GM12864 (cell line): ENCODE measurements at regions not wholly inside any gene's neighbourhood (a gene's known extent, or its start where the extent isn't known, plus 50 kb on each side); places are given as distances from the start of the nearest gene placed in this dataset.

Experiments
- DNase-seq: peaks from one replicate; pipeline ENCODE4 v3.0.0-alpha.2; 2011; ENCODE audit warnings: low read depth
- H3K4me3 ChIP-seq: 2 replicates; pipeline ENCODE4 v1.5.1; 2011; ENCODE audit warnings: mild to moderate bottlenecking, low read depth, low read length, control low read depth
- TF ChIP-seq, protein P1 (sequence below): IDR thresholded peaks from 2 replicates; pipeline ENCODE4 v1.5.1; 2011; ENCODE audit warnings: low read depth, mild to moderate bottlenecking, moderate library complexity, low read length, control low read depth, inconsistent platforms; ENCODE audit errors: missing control alignments

DNA sequence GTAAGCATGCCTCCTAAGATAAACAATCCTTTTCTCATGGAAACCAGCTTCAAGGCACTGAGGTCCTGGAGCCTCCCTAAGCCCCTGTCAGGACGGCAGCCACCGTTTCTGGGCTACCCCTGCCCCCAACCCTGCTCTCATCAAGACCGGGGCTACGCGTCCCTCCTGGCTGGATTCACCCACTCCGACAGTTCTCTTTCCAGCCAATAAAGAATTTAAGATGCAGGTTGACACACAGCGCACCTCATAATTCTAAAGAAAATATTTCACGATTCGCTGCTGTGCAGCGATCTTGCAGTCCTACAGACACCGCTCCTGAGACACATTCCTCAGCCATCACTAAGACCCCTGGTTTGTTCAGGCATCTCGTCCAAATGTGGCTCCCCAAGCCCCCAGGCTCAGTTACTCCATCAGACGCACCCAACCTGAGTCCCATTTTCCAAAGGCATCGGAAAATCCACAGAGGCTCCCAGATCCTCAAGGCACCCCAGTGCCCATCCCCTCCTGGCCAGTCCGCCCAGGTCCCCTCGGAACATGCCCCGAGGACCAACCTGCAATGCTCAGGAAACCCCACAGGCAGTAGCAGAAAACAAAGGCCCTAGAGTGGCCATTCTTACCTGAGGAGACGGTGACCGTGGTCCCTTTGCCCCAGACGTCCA is 336.3 kb downstream of the TMEM121 start:
- peak overlapping the region; percentile 99 for H3K4me3 ChIP-seq
- TF ChIP-seq, protein P1, sequence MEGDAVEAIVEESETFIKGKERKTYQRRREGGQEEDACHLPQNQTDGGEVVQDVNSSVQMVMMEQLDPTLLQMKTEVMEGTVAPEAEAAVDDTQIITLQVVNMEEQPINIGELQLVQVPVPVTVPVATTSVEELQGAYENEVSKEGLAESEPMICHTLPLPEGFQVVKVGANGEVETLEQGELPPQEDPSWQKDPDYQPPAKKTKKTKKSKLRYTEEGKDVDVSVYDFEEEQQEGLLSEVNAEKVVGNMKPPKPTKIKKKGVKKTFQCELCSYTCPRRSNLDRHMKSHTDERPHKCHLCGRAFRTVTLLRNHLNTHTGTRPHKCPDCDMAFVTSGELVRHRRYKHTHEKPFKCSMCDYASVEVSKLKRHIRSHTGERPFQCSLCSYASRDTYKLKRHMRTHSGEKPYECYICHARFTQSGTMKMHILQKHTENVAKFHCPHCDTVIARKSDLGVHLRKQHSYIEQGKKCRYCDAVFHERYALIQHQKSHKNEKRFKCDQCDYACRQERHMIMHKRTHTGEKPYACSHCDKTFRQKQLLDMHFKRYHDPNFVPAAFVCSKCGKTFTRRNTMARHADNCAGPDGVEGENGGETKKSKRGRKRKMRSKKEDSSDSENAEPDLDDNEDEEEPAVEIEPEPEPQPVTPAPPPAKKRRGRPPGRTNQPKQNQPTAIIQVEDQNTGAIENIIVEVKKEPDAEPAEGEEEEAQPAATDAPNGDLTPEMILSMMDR = no peak
- no peak for DNase-seq

DNA sequence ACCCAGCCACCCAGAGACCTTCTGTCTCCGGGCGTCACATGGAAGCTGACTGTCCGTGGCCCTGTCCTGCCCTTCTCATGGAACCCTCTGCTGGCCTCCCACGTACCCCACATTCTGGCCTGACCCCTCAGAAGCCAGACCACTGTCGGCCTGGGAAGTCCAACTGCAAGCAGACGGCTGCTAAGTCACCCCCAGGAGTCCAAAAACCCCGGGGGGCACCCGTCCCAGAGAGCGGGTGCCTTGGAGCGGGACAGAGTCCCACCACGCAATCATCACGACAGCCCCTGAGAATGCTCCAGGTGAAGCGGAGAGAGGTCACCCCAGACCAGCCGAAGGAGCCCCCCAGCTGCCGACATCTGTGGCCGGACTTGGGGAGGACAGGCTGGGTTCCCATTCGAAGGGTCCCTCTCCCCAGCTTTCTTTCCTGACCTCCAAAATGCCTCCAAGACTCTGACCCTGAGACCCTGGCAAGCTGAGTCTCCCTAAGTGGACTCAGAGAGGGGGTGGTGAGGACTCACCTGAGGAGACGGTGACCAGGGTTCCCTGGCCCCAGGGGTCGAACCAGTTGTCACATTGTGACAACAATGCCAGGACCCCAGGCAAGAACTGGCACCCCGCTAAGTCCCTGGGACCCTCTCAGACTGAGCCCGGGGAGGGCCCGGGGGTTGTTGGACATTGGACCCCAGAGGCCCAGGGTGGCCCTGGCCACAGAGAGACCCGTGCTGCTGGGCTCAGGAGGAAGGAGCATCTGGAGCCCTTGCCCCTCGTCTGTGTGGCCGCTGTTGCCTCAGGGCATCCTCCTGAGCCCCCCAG is 337.1 kb downstream of the TMEM121 start:
- TF ChIP-seq, protein P1 = no peak
- peak overlapping the region; percentile 99 for H3K4me3 ChIP-seq
- no peak for DNase-seq

DNA sequence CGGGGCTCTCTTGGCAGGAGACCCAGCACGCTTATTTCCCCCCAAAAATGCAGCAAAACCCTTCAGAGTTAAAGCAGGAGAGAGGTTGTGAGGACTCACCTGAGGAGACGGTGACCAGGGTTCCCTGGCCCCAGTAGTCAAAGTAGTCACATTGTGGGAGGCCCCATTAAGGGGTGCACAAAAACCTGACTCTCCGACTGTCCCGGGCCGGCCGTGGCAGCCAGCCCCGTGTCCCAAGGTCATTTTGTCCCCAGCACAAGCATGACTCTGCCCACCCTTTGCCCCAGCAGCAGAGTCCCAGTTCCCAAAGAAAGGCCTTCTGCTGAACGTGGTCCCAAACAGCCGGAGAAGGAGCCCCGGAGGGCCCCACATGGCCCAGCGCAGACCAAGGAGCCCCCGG is 337.7 kb downstream of the TMEM121 start:
- DNase-seq = no peak
- TF ChIP-seq, protein P1 = no peak
- no peak overlapping the region; the same call in 1 of the 2 replicates for H3K4me3 ChIP-seq

DNA sequence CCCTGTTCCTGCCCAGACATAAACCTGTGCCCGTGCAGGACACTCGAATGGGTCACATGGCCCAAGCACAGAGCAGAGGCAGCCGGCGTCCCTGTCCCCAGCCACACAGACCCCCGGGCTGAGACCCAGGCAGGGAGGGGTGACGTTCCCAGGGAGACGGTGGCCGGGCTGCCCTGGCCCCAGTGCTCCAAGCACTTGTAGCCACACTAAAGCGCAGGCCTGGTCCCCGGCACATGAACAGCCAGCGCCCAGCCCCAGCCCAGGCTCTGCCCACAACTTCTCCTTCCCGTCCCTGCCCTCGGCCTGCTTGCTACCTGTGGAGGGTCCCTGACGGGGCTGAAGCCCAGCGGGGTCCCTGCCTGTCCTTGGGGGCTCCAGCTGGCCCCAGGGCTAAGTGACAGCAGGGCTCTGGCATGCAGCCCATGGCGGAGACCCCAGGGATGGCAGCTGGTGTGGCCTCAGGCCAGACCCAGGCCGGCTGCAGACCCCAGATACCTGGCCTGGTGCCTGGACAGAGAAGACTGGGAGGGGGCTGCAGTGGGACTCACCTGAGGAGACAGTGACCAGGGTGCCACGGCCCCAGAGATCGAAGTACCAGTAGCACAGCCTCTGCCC is 338.4 kb downstream of the TMEM121 start:
- no peak overlapping the region for H3K4me3 ChIP-seq
- TF ChIP-seq, protein P1 = no peak
- DNase-seq = no peak

DNA sequence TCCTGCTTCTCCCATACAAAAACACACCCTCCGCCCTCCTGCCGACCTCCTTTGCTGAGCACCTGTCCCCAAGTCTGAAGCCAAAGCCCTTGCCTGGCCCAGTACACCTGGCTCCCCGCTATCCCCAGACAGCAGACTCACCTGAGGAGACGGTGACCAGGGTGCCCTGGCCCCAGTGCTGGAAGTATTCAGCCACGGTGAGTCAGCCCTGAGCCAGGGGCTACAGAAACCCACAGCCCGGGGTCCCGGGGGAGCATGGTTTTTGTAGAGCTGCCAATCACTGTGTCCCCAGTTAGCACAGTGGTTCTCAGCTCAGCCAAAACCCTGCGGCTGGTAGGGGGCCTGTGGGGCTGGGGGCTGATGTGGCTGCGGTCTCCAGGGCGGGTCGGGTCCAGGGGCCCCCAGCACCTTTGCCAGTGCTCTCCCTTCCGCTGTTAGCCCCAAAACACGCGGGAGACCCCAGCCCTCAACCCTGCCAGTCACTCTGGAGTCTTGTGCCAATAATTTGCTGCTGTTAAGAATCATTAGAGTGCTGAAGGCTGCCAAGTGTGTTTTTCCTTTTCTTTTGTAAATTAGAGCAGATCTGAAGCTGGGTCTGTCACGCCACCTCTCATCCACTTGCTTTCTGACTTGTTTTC is 339.0 kb downstream of the TMEM121 start:
- TF ChIP-seq, protein P1 = no peak
- no peak overlapping the region for H3K4me3 ChIP-seq
- no peak for DNase-seq

DNA sequence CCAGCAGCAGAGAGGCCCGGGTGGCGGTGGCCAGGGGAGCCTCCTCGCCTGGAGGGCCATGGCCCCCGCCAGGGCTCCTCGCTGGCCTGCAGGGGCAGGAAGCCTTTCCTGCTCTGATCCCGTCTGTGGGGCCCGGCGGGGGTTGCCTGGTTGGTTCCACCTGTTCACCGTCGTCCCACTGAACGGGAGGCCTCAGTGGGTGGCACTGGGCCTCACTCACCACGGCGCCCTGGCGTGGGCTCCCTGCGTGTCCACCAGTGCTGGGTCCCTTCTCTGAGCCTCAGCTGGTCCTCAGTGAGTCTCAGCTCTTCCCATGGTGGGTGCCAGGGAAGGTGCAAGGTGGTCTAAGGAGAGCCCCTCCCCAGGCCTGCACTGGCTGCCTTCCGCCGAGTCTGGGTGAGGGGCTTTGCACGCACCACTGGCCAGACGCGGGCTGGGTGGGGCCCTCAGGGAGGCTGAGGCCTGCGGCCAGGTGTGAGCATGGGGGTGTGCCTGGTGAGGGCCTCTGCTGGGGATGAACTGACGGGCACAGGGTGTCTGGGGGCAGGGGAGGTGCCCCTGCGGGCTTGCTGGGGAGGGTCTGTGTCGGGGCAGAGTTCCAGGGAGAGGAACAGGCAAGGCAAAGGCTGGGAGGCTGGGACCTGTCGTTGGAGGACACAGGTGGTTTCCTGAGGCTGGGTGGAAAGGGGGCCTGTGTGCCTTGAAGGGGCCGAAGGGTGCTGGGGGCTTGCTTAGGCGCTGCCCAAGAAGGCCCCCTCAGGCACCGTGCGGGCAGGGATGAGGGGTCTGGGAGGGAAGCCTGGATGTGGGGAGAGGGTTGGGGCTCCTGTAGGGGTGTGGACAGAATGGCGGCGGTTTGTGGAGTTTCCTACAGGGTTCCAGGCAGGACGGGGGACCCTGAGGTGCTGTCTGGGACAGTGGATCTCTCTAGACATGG is 339.8 kb downstream of the TMEM121 start:
- H3K4me3 ChIP-seq = no peak overlapping the region
- DNase-seq = no peak
- TF ChIP-seq, protein P1 = no peak
